HEK293T (cell line): ENCODE measurements at regions not wholly inside any gene's neighbourhood (a gene's known extent, or its start where the extent isn't known, plus 50 kb on each side); places are given as distances from the start of the nearest gene placed in this dataset.

Source experiments
- BHLHE40 ChIP-seq: fragments of 450-650 bp; IDR thresholded peaks from 2 replicates; pipeline ENCODE4 v1.6.1; 2016; ENCODE audit warnings: mild to moderate bottlenecking, moderate library complexity, borderline replicate concordance
- CTBP1 ChIP-seq: fragments of 450-650 bp; IDR thresholded peaks from 2 replicates; pipeline ENCODE4 v1.6.1; 2016; ENCODE audit warnings: borderline replicate concordance
- ELF4 ChIP-seq: fragments of 450-650 bp; IDR thresholded peaks from 2 replicates; pipeline ENCODE4 v1.6.1; 2017; ENCODE audit warnings: antibody characterized with exemption
- FOXA1 ChIP-seq: fragments of 450-650 bp; IDR thresholded peaks from 2 replicates; pipeline ENCODE4 v1.6.1; 2016; ENCODE audit warnings: mild to moderate bottlenecking
- FOXM1 ChIP-seq: fragments of 450-650 bp; IDR thresholded peaks from 2 replicates; pipeline ENCODE4 v1.6.1; 2017; ENCODE audit warnings: mild to moderate bottlenecking, borderline replicate concordance
- HDGF ChIP-seq: fragments of 450-650 bp; IDR thresholded peaks from 2 replicates; pipeline ENCODE4 v1.6.1; 2017; ENCODE audit warnings: antibody characterized with exemption, borderline replicate concordance
- L3MBTL2 ChIP-seq: fragments of 450-650 bp; conservative IDR thresholded peaks from 2 replicates; pipeline ENCODE4 v1.6.1; 2016; ENCODE audit warnings: mild to moderate bottlenecking
- PKNOX1 ChIP-seq: fragments of 450-650 bp; IDR thresholded peaks from 2 replicates; pipeline ENCODE4 v1.6.1; 2016
- ZNF384 ChIP-seq: fragments of 450-650 bp; IDR thresholded peaks from 2 replicates; pipeline ENCODE4 v1.6.1; 2016

- TF ChIP-seq FOXM1, result no peak
- TF ChIP-seq BHLHE40, result no peak
- TF ChIP-seq CTBP1, result no peak
- TF ChIP-seq ELF4, result no peak
- TF ChIP-seq ZNF384, result no peak
- TF ChIP-seq PKNOX1, result no peak
- TF ChIP-seq FOXA1, result no peak
- TF ChIP-seq HDGF, result no peak
- TF ChIP-seq L3MBTL2, result no peak
These were observed 109.1 kb upstream of the FAM180A start for GRCh38 chr7:135857519-135858274.
